ENCODE measurements at regions not wholly inside any gene's neighbourhood (a gene's known extent, or its start where the extent isn't known, plus 50 kb on each side); places are given as distances from the start of the nearest gene placed in this dataset.

DNA sequence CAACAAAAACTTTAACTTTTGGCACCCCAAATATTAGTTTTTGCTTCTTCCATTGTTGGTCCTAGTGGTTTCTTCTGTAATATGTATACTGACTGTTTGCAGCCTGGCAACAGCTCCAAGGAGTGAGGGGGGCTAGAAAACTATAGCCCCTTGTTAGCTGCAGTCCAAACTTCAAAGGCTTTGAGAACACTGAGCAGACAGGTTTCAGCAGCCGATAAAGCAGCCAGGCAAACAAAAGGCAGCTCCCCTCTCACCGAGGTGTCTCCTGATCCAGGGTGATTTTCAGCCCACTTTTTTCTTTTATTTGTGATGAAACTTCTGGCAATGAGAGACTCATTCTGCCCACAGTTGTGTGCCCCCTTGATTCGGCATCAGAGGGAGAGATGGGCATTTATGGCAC is 80.7 kb downstream of the OLIG3 start:
- Histone ChIP-seq H3K27ac (no peak overlapping the region), H3K4me3 (no peak overlapping the region)
- no peak for DNase-seq (ENCODE audit: low spot score)
- TF ChIP-seq, protein P1, sequence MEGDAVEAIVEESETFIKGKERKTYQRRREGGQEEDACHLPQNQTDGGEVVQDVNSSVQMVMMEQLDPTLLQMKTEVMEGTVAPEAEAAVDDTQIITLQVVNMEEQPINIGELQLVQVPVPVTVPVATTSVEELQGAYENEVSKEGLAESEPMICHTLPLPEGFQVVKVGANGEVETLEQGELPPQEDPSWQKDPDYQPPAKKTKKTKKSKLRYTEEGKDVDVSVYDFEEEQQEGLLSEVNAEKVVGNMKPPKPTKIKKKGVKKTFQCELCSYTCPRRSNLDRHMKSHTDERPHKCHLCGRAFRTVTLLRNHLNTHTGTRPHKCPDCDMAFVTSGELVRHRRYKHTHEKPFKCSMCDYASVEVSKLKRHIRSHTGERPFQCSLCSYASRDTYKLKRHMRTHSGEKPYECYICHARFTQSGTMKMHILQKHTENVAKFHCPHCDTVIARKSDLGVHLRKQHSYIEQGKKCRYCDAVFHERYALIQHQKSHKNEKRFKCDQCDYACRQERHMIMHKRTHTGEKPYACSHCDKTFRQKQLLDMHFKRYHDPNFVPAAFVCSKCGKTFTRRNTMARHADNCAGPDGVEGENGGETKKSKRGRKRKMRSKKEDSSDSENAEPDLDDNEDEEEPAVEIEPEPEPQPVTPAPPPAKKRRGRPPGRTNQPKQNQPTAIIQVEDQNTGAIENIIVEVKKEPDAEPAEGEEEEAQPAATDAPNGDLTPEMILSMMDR (IDR thresholded peaks at IDR 0.05): no peak

DNA sequence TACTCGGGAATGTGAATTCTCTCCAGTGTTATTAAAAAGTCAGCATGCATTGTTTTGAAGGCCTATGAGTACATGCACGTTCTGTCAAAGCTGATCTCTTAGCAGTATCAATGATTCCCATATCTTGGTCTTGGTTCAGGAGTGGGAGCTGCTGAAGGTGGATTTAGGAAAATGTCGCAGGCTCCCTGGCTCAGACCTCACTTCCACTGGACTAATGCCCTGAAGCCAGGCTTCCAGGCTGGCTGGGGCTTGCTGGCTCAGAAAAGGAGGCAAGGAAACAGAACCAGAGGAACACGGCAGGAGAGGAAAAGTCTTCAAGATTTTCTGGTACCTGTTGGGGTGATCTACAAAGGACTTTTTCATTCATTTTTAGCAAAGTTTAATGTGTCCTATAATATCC is 81.6 kb downstream of the OLIG3 start:
- TF ChIP-seq, protein P1 (IDR thresholded peaks at IDR 0.05): no peak
- DNase-seq (ENCODE audit: low spot score): no peak
- Histone ChIP-seq H3K4me3 (no peak overlapping the region), H3K27ac (no peak overlapping the region)

DNA sequence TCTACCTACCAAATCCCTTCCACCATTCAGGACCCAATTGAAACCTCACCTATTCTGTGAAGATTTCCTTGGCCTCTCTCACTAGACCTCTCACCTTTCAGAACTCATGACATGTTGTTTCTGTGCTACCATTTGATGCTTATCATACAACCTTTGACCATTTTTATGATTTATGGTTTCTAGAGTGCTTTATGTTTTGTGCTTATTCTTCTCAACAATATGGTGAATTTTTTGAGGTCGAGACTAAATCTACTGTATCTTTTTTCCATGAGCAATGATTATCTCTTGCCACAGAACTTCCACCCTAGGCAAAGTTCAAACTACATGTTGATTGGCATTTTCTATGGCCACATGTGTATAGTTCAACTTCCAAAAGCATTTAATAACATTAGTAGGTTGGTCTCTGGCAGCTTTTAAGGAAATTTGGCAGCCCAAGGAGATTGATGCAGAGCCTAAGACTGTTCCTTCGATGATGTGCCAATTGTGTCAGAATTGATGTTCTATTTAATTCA is 84.9 kb downstream of the OLIG3 start:
- no peak overlapping the region for H3K4me3 ChIP-seq
- TF ChIP-seq, protein P1 (IDR thresholded peaks at IDR 0.05): no peak
- H3K27ac ChIP-seq: no peak overlapping the region
- no peak for DNase-seq (ENCODE audit: low spot score)

DNA sequence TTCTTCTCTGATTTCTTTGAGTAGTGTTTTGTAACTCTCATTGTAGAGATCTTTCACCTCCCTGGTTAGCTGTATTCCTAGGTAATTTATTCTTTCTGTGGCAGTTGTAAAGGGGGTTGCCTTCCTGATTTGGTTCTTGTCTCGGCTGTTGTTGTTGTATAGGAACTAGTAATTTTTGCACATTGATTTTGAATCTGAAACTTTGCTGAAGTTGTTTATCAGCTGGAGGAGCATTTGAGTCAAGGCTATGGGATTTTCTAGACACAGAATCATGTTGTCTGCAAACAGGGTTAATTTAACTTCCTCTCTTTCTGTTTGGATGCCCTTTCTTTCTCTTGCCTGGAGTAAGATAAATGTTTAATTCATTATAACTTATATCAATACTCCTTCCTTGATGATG is 86.4 kb downstream of the OLIG3 start:
- Histone ChIP-seq H3K4me3 (no peak overlapping the region), H3K27ac (no peak overlapping the region)
- no peak for DNase-seq (ENCODE audit: low spot score)
- TF ChIP-seq, protein P1 (IDR thresholded peaks at IDR 0.05): no peak

DNA sequence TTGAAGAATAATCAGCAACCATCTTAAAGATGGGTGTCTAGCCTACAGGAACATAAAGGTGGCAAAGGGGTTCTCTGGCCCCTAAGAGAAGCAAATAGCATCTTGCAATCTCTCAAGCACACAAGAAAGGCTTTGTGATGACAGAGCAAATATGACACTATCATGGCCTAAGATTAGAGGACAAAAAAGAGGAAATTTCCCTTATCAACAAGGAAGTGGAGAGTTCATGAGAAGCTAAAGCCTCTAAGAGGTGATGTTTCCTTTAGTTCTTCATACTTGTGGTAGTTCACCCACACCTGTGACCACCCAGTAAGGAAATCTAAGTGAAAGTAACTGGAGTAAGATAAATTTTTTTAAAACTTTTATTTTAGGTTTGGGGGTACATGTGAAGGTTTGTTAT is 88.4 kb downstream of the OLIG3 start:
- H3K4me3 ChIP-seq: no peak overlapping the region
- TF ChIP-seq, protein P1 (IDR thresholded peaks at IDR 0.05): no peak
- no peak for DNase-seq (ENCODE audit: low spot score)
- no peak overlapping the region for H3K27ac ChIP-seq

DNA sequence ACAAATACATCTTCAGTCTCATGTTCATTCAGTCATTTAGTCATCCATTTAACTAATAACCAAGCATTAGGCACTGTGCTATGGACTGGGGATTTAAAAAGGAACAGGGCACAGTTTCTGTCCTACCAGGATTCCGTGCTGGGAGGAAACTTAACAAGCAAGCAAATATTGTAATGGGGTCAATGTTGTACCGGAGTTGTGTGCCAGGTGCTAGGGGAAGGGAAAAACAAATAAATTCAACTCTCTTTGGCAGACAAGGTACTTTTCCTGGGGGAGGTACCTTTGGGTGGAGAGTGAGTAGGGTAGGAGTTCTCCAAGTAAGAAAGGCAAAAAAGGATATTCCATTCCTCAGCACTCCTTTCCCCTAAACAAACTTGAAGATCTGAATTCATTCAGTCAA is 90.3 kb downstream of the OLIG3 start:
- TF ChIP-seq, protein P1 (IDR thresholded peaks at IDR 0.05): no peak
- no peak overlapping the region for H3K27ac ChIP-seq

DNA sequence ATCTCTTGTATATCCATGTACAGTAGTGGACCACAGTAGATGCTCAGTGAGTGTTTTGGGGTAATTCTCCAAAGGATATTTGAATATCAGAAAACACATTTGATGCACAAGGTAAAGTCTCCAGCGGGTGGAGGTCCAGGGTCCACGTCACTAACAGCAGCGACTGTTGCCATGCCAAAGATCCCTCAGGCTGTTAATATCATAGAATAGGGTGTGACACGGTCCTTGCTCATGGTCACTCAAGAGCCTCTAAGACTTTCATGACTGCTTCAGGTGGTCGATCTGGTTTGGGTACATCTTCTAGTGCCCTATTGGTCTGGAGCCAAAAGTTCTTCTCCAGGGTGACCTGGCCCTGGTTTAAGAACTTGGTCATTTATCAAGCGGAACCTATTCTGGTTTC is 90.8 kb downstream of the OLIG3 start:
- H3K4me3 ChIP-seq: no peak overlapping the region
- TF ChIP-seq, protein P1 (IDR thresholded peaks at IDR 0.05): no peak
- no peak for DNase-seq (ENCODE audit: low spot score)

More for the DNA sequence above, 90.3 kb downstream of the OLIG3 start:
- no peak overlapping the region for H3K4me3 ChIP-seq
- no peak for DNase-seq (ENCODE audit: low spot score)

More for the DNA sequence above, 90.8 kb downstream of the OLIG3 start:
- no peak overlapping the region for H3K27ac ChIP-seq

Data from coronary artery (tissue), 2 donors.